ENCODE measurements at regions not wholly inside any gene's neighbourhood (a gene's known extent, or its start where the extent isn't known, plus 50 kb on each side); places are given as distances from the start of the nearest gene placed in this dataset.

DNA sequence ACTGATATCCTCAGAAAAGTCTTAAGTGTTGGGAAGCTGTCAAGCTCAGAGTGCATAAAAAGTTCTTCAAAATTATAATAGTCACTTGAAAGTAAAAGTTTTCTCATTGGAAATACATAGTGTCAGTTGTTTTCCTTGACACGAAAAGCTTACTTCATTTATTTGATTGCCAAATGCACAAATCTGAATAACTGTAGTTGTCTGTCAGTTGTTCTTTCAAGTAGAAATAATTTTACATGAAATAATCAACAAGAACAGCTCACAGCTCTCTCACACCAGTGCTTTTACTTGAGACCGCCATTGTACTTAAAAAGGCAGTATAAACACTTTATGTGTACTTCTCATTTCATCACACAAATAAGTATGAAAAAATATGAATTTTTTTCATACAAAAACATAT lies 163.3 kb upstream of the NXPH2 start:
- TF ChIP-seq CTCF (optimal IDR thresholded peaks at IDR 0.05 in 1 of 3, IDR thresholded peaks at IDR 0.05 in 1 of 3, conservative IDR thresholded peaks at IDR 0.05 in 1 of 3; ENCODE audit: extremely low read depth in 1 of 3, insufficient read depth in 2 of 3, low read length in 3 of 3): no peak
- TF ChIP-seq EZH2 (IDR thresholded peaks at IDR 0.05; ENCODE audit: low read length): no peak
